ENCODE measurements at regions not wholly inside any gene's neighbourhood (a gene's known extent, or its start where the extent isn't known, plus 50 kb on each side); places are given as distances from the start of the nearest gene placed in this dataset.

DNA sequence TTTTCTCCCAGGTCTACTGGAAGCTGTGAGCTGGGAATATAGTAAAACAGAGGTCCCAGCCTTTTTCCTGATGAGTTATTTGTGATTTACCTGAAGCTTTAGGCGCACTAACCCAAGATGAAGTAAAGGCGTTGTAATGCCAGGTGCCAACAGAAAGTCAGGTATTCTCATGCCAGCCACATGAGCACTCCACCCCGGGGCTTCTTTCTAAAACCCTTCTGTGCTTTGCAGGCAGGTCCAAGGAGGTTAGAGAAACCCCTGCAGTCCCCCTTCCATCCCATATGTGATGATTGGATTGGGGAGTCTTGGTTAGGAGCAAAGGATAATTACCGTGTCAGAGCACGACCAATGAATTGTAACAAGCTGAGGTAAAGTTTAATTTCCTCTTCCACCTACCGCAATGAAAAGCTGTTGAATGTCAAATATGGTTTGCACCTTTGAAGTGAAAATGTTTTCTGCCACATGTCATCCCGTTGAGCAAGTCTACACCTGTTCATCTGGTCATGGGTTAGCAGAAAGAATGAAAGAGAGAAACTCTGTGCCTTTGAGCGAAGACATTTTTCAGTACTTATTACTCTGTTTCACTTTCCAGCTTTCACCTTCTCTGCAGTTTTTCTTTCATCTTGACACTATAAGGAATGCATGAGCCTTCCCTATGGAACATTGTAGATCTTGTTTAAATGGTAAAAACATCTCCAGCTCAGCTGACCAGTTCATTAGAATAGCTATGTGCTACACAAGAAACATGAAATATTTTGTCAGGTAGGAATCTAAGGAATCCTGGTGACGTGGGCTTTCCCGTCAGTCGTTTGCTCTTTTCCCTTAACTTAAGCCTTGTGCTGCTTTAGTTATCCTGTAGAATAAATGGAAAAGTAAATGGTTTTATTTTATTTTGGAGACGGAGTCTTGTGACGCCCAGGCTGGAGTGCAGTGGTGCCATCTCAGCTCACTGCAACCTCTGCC is 204.6 kb upstream of the IL12A start:
- H4K20me1 ChIP-seq (ENCODE audit: low read depth, low read length), result no peaks in the 10 kb centered on the region
- H3K9me2 ChIP-seq (replicated peaks; ENCODE audit: insufficient read depth, low read length), result no peaks in the 10 kb centered on the region
- no peak for TF ChIP-seq EZH2phosphoT487 (conservative IDR thresholded peaks at IDR 0.05; ENCODE audit: low read length)
- TF ChIP-seq, protein P1, sequence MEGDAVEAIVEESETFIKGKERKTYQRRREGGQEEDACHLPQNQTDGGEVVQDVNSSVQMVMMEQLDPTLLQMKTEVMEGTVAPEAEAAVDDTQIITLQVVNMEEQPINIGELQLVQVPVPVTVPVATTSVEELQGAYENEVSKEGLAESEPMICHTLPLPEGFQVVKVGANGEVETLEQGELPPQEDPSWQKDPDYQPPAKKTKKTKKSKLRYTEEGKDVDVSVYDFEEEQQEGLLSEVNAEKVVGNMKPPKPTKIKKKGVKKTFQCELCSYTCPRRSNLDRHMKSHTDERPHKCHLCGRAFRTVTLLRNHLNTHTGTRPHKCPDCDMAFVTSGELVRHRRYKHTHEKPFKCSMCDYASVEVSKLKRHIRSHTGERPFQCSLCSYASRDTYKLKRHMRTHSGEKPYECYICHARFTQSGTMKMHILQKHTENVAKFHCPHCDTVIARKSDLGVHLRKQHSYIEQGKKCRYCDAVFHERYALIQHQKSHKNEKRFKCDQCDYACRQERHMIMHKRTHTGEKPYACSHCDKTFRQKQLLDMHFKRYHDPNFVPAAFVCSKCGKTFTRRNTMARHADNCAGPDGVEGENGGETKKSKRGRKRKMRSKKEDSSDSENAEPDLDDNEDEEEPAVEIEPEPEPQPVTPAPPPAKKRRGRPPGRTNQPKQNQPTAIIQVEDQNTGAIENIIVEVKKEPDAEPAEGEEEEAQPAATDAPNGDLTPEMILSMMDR (IDR thresholded peaks at IDR 0.05; ENCODE audit: insufficient read depth, low read length, poor library complexity, severe bottlenecking), result no peak
- no peak overlapping the region for H3K4me2 ChIP-seq (ENCODE audit: low read depth, low read length, poor library complexity, severe bottlenecking)
- no peak overlapping the region for H2AFZ ChIP-seq (ENCODE audit: low read depth, low read length, severe bottlenecking)
- H3K4me3 ChIP-seq (ENCODE audit: insufficient read depth, low read length, poor library complexity, severe bottlenecking), result no peak overlapping the region
- H3K27ac ChIP-seq (ENCODE audit: low read depth, low read length), result no peak overlapping the region
- no peaks in the 10 kb centered on the region for H3K27me3 ChIP-seq (ENCODE audit: low read length)
- H3K9ac ChIP-seq (ENCODE audit: low read length), result no peak overlapping the region
- H3K79me2 ChIP-seq (ENCODE audit: insufficient read depth, low read length), result no peaks in the 10 kb centered on the region
- no peaks in the 10 kb centered on the region for H3K36me3 ChIP-seq (ENCODE audit: low read length)
- no peaks in the 10 kb centered on the region for H3F3A ChIP-seq (ENCODE audit: insufficient read depth)
- no peaks in the 10 kb centered on the region for H3K9me3 ChIP-seq (ENCODE audit: insufficient read depth, low read length)

DNA sequence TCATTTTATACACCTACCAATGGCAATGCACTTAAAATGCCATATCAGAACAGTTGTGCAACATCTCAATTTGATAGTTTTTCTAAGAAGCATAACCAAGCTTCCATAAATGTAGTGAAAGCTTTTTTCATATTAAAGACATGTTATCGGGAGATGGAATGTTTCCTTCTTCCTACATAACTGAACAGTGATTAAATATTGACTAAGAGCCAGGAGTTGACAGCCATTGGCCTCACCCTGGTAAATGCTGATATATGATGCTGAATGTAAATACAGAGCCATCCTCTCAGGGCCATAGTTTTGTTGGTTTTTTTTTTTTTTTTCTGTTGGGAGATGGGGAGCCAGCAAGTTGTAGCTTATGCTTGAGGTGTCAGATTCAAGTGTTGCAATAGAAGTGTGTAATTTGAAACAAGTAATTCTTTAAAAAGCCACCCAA is 203.3 kb upstream of the IL12A start:
- H3K9me3 ChIP-seq (ENCODE audit: insufficient read depth, low read length), result no peaks in the 10 kb centered on the region
- no peak overlapping the region for H2AFZ ChIP-seq (ENCODE audit: low read depth, low read length, severe bottlenecking)
- H3K9ac ChIP-seq (ENCODE audit: low read length), result no peak overlapping the region
- H3K4me3 ChIP-seq (ENCODE audit: insufficient read depth, low read length, poor library complexity, severe bottlenecking), result no peak overlapping the region
- H4K20me1 ChIP-seq (ENCODE audit: low read depth, low read length), result no peaks in the 10 kb centered on the region
- H3K36me3 ChIP-seq (ENCODE audit: low read length), result no peaks in the 10 kb centered on the region
- H3K9me2 ChIP-seq (replicated peaks; ENCODE audit: insufficient read depth, low read length), result no peaks in the 10 kb centered on the region
- TF ChIP-seq, protein P1 (IDR thresholded peaks at IDR 0.05; ENCODE audit: insufficient read depth, low read length, poor library complexity, severe bottlenecking), result no peak
- TF ChIP-seq EZH2phosphoT487 (conservative IDR thresholded peaks at IDR 0.05; ENCODE audit: low read length), result no peak
- no peaks in the 10 kb centered on the region for H3K79me2 ChIP-seq (ENCODE audit: insufficient read depth, low read length)
- H3K4me2 ChIP-seq (ENCODE audit: low read depth, low read length, poor library complexity, severe bottlenecking), result no peak overlapping the region
- no peaks in the 10 kb centered on the region for H3F3A ChIP-seq (ENCODE audit: insufficient read depth)
- no peaks in the 10 kb centered on the region for H3K27me3 ChIP-seq (ENCODE audit: low read length)
- H3K27ac ChIP-seq (ENCODE audit: low read depth, low read length), result no peak overlapping the region

DNA sequence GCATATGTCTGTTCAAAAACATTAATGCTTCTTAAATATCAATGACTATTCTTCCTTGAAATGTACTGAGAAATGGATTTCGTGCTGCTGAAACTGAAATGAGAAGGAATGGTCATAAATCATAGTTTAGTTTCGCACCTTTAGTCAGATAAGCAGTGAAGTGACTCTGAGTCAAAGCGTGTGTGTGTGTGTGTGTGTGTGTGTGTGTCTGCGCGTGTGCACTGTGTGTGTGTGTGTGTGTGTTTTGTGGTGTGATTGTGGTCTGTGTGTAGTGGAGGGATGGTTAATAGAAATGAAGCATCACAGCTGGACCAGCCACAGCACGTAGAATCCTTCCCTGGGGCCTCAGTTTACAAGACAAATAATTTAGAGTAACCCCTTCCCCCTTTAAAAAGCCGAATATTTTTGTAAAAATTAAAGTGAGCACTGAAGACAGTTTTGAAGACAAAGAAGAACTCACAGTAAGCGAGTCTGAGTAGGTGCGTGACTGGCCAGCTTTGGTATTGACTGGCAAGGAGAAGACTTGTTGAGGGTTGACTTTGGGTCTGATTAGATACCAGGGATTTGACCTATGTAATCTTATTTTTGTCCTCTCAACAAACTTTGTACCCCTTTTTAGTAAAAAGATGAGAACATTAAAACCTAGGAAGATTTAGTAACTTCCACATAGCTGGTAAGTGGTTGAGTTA is 202.0 kb upstream of the IL12A start:
- no peak overlapping the region for H3K27ac ChIP-seq (ENCODE audit: low read depth, low read length)
- H3K9me3 ChIP-seq (ENCODE audit: insufficient read depth, low read length), result no peaks in the 10 kb centered on the region
- H3K4me2 ChIP-seq (ENCODE audit: low read depth, low read length, poor library complexity, severe bottlenecking), result no peak overlapping the region
- no peaks in the 10 kb centered on the region for H3K9me2 ChIP-seq (replicated peaks; ENCODE audit: insufficient read depth, low read length)
- no peaks in the 10 kb centered on the region for H3K79me2 ChIP-seq (ENCODE audit: insufficient read depth, low read length)
- no peak for TF ChIP-seq EZH2phosphoT487 (conservative IDR thresholded peaks at IDR 0.05; ENCODE audit: low read length)
- TF ChIP-seq, protein P1 (IDR thresholded peaks at IDR 0.05; ENCODE audit: insufficient read depth, low read length, poor library complexity, severe bottlenecking), result no peak
- no peaks in the 10 kb centered on the region for H4K20me1 ChIP-seq (ENCODE audit: low read depth, low read length)
- no peak overlapping the region for H2AFZ ChIP-seq (ENCODE audit: low read depth, low read length, severe bottlenecking)
- H3K4me3 ChIP-seq (ENCODE audit: insufficient read depth, low read length, poor library complexity, severe bottlenecking), result no peak overlapping the region
- H3K27me3 ChIP-seq (ENCODE audit: low read length), result no peaks in the 10 kb centered on the region
- no peak overlapping the region for H3K9ac ChIP-seq (ENCODE audit: low read length)
- H3F3A ChIP-seq (ENCODE audit: insufficient read depth), result no peaks in the 10 kb centered on the region
- H3K36me3 ChIP-seq (ENCODE audit: low read length), result no peaks in the 10 kb centered on the region

Data from SU-DHL-6 (cell line).